ENCODE measurements at regions not wholly inside any gene's neighbourhood (a gene's known extent, or its start where the extent isn't known, plus 50 kb on each side); places are given as distances from the start of the nearest gene placed in this dataset.

GRCh38 chr3:66149269-66149668 is 71.5 kb upstream of the SLC25A26 start:
- TF ChIP-seq, protein P1, sequence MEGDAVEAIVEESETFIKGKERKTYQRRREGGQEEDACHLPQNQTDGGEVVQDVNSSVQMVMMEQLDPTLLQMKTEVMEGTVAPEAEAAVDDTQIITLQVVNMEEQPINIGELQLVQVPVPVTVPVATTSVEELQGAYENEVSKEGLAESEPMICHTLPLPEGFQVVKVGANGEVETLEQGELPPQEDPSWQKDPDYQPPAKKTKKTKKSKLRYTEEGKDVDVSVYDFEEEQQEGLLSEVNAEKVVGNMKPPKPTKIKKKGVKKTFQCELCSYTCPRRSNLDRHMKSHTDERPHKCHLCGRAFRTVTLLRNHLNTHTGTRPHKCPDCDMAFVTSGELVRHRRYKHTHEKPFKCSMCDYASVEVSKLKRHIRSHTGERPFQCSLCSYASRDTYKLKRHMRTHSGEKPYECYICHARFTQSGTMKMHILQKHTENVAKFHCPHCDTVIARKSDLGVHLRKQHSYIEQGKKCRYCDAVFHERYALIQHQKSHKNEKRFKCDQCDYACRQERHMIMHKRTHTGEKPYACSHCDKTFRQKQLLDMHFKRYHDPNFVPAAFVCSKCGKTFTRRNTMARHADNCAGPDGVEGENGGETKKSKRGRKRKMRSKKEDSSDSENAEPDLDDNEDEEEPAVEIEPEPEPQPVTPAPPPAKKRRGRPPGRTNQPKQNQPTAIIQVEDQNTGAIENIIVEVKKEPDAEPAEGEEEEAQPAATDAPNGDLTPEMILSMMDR (IDR thresholded peaks at IDR 0.05), result no peak
- TF ChIP-seq POLR2A (IDR thresholded peaks at IDR 0.05) (no peak), EP300 (IDR thresholded peaks at IDR 0.05) (no peak)

Measured in tibial nerve (tissue), 4 donors.